ENCODE measurements at regions not wholly inside any gene's neighbourhood (a gene's known extent, or its start where the extent isn't known, plus 50 kb on each side); places are given as distances from the start of the nearest gene placed in this dataset.

DNA sequence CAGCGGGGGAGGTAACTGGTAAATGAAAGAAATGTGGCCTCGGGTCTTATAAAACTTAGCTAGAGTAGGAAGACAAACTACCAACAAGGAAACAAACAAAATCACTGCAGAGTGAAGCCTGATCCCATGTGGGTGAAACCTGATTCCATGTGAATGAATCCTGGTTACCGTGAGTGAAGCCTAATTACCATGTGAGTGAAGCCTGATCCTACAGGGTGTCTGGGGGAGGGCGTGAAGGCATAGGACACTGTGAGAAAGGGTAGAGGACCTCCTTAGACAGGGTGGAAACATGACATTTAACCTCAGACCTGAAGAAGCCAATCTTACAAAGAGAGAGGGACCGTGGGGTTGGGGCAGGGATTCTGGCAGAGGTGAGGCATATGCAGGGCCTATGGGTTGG lies 106.2 kb upstream of the USP47 start:
- H3K4me1 ChIP-seq (ENCODE audit: control insufficient read depth, insufficient read depth, low read length) = no peaks in the 10 kb centered on the region
- no peaks in the 10 kb centered on the region for H3K9me3 ChIP-seq (ENCODE audit: control insufficient read depth, insufficient read depth, low read depth, low read length)
- DNase-seq (ENCODE audit: low read depth, low spot score) = no peak
- no TSS peak for BruUV-seq (replicated peaks)
- peaks cover 25% of the 10 kb centered on the region for H3K27me3 ChIP-seq (ENCODE audit: control insufficient read depth, insufficient read depth, low read length)
- ATAC-seq = no peak
- H3K36me3 ChIP-seq (ENCODE audit: control insufficient read depth, insufficient read depth, low read length) = no peaks in the 10 kb centered on the region
- no peak for TF ChIP-seq TCF7L2 (IDR thresholded peaks at IDR 0.05; ENCODE audit: low read depth, low read length)
- TF ChIP-seq REST (IDR thresholded peaks at IDR 0.05; ENCODE audit: insufficient read depth in 1 of 2, low read depth in 2 of 2, low read length in 1 of 2) = no peak
- no peak for TF ChIP-seq POLR2AphosphoS5 (IDR thresholded peaks at IDR 0.05; ENCODE audit: low read depth, low read length)
- TF ChIP-seq, protein P1, sequence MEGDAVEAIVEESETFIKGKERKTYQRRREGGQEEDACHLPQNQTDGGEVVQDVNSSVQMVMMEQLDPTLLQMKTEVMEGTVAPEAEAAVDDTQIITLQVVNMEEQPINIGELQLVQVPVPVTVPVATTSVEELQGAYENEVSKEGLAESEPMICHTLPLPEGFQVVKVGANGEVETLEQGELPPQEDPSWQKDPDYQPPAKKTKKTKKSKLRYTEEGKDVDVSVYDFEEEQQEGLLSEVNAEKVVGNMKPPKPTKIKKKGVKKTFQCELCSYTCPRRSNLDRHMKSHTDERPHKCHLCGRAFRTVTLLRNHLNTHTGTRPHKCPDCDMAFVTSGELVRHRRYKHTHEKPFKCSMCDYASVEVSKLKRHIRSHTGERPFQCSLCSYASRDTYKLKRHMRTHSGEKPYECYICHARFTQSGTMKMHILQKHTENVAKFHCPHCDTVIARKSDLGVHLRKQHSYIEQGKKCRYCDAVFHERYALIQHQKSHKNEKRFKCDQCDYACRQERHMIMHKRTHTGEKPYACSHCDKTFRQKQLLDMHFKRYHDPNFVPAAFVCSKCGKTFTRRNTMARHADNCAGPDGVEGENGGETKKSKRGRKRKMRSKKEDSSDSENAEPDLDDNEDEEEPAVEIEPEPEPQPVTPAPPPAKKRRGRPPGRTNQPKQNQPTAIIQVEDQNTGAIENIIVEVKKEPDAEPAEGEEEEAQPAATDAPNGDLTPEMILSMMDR (IDR thresholded peaks at IDR 0.05) = no peak
- in situ Hi-C loops (cut with HindIII; ENCODE audit: low pct_unique_long_range_greater_than_20kb, low sequenced_read_pairs) (no loop called here), intact Hi-C loops (cut with micrococcal nuclease; ENCODE audit: unreplicated experiment) (no loop called here)
- CTCF ChIA-PET = no interaction called here
- H3K27ac ChIP-seq (ENCODE audit: low read length) = no peak overlapping the region
- POLR2A ChIA-PET = no interaction called here
- H3K4me3 ChIP-seq (ENCODE audit: low read depth in 2 of 2, low read length in 2 of 2) = no peak overlapping the region

DNA sequence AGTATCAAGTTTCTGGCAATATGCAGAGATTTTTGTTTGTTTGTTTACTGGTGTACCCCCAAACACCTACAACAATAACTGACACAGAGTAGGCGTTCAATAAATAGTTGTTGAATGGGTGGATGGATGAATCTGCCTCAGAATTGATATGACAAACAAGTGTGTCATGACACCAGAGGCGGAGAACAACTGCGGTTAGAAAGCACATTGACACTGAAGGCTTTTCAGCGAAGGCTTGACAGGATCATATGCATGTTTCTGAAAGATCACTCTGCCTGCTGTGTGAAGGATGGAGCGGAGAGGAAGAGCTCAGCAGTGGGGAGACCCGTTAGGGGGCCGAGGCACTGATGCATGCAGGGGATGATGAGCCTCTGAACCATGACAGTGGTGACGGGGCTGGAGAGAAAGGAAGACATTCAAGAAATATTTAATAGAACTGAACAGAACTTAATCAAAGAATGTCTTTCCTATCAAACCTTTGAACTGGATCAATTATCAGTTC lies 108.5 kb upstream of the USP47 start:
- DNase-seq (ENCODE audit: low read depth, low spot score) (no peak), ATAC-seq (no peak)
- in situ Hi-C loops (cut with HindIII; ENCODE audit: low pct_unique_long_range_greater_than_20kb, low sequenced_read_pairs) (no loop called here), intact Hi-C loops (cut with micrococcal nuclease; ENCODE audit: unreplicated experiment) (no loop called here)
- H3K9me3 ChIP-seq (ENCODE audit: control insufficient read depth, insufficient read depth, low read depth, low read length) = no peaks in the 10 kb centered on the region
- H3K36me3 ChIP-seq (ENCODE audit: control insufficient read depth, insufficient read depth, low read length) = no peaks in the 10 kb centered on the region
- TF ChIP-seq, protein P1 (IDR thresholded peaks at IDR 0.05) = no peak
- no peak for TF ChIP-seq POLR2AphosphoS5 (IDR thresholded peaks at IDR 0.05; ENCODE audit: low read depth, low read length)
- TF ChIP-seq SIN3A (IDR thresholded peaks at IDR 0.05; ENCODE audit: borderline replicate concordance, insufficient read depth, low read depth, low read length) = no peak
- no peak for TF ChIP-seq TCF7L2 (IDR thresholded peaks at IDR 0.05; ENCODE audit: low read depth, low read length)
- ChIA-PET POLR2A (no interaction called here), CTCF (no interaction called here)
- H3K27ac ChIP-seq (ENCODE audit: low read length) = no peak overlapping the region
- H3K4me3 ChIP-seq (ENCODE audit: low read depth in 2 of 2, low read length in 2 of 2) = no peak overlapping the region
- BruUV-seq (replicated peaks) = no TSS peak
- no peaks in the 10 kb centered on the region for H3K4me1 ChIP-seq (ENCODE audit: control insufficient read depth, insufficient read depth, low read length)
- H3K27me3 ChIP-seq (ENCODE audit: control insufficient read depth, insufficient read depth, low read length) = peaks cover 24% of the 10 kb centered on the region
